Nephron progenitor cell (in vitro differentiated cells): ENCODE measurements at regions not wholly inside any gene's neighbourhood (a gene's known extent, or its start where the extent isn't known, plus 50 kb on each side); places are given as distances from the start of the nearest gene placed in this dataset.
"Not testable (repeated sequence)": the region's sequence is repeated elsewhere in the genome, so short reads cannot be mapped to it uniquely, and the experiment has no call there.

Source experiments
- DNase-seq: peaks from one replicate; pipeline ENCODE4 v3.0.0; 2021
- H3K27ac Mint-ChIP-seq: 2 replicates; pipeline ENCODE4 v1.8.0; 2021; ENCODE audit warnings: mild to moderate bottlenecking, moderate library complexity, mixed read lengths
- H3K27me3 Mint-ChIP-seq: 2 replicates; pipeline ENCODE4 v1.8.0; 2021; ENCODE audit warnings: mild to moderate bottlenecking, low read depth, mixed read lengths; ENCODE audit not compliant: poor library complexity
- H3K36me3 Mint-ChIP-seq: 2 replicates; pipeline ENCODE4 v1.8.0; 2021; ENCODE audit warnings: low read depth, mixed read lengths
- H3K4me1 Mint-ChIP-seq: 2 replicates; pipeline ENCODE4 v1.8.0; 2021; ENCODE audit warnings: mixed read lengths
- H3K4me3 Mint-ChIP-seq: 2 replicates; pipeline ENCODE4 v1.8.0; 2021; ENCODE audit warnings: mild to moderate bottlenecking, moderate library complexity, mixed read lengths
- H3K9me3 Mint-ChIP-seq: 2 replicates; pipeline ENCODE4 v1.8.0; 2021; ENCODE audit warnings: mild to moderate bottlenecking, moderate library complexity, mixed read lengths
- CTCF ChIP-seq: fragments of 200-600 bp; sonication (generic); IDR thresholded peaks from 2 replicates; pipeline ENCODE4 v1.5.0; 2021; ENCODE audit warnings: antibody characterized with exemption

DNA sequence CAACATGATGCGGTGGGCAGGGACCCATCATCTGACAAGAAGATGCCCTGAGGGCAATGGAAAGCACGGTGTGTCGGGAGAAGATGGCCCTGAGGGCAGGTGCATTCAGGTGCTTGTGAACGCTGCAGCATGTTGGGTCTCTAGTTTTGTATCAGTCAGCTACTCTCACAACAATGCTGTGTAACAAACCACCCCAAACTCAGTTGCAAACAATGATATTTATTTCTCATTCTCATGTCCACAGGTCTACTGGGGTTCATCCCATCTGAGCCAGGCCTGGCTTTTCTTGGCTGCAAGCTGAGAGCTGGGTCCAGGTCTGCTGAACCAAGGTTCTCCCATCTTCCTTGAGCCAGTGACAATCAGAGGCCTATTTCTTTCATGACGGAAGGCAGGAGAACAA lies 461.6 kb downstream of the PREX1 start:
- Mint-ChIP-seq H3K27me3 (peaks cover 15% of the 10 kb centered on the region), H3K4me3 (no peak overlapping the region), H3K36me3 (no peaks in the 10 kb centered on the region), H3K27ac (no peak overlapping the region), H3K9me3 (peaks cover 24% of the 10 kb centered on the region), H3K4me1 (peaks cover 63% of the 10 kb centered on the region)
- DNase-seq = no peak
- TF ChIP-seq CTCF = no peak

DNA sequence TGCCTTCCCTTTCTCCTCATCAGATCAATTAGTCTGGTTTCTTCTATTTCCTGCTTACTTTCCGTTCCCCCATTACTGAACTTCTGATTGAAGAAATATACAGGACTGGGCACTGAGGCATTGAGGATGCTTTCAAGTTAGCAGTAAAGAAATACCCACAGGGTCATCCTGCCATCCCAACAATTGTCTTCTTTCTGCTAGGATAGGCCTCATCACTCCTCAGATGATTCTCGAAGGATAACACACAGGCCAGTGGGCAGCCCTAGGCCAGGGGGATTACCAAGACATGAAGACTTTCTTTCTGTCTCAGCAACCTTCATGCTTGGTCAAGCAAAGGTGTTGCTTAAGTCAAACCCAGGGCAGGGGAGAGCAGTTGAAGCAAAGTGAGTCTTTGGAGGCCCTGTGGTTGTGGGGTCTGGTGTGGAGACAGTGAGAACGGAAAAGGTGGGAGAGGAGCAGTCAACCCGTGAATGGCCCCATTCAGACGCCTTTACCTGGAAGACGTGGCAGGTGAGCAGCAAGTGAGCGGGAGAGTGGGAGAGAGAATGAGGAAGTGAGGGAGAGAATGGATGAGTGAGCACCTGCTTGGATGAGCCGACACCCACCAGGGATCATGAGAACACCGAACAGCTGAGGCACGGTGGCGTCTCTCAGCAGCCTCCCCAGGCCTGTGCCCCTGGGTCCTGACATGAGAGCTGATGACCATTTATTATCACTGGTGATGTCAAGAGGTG lies 462.9 kb downstream of the PREX1 start:
- no peak for DNase-seq
- Mint-ChIP-seq H3K36me3 (no peaks in the 10 kb centered on the region), H3K4me1 (peaks cover 58% of the 10 kb centered on the region), H3K4me3 (no peak overlapping the region), H3K27me3 (peaks cover 20% of the 10 kb centered on the region), H3K9me3 (peaks cover 24% of the 10 kb centered on the region), H3K27ac (peak overlapping the region; percentile 14)
- TF ChIP-seq CTCF = no peak

- Mint-ChIP-seq H3K27ac (no peak overlapping the region), H3K36me3 (no peaks in the 10 kb centered on the region), H3K27me3 (peaks cover 20% of the 10 kb centered on the region), H3K4me3 (no peak overlapping the region), H3K4me1 (peaks cover 52% of the 10 kb centered on the region), H3K9me3 (peaks cover 24% of the 10 kb centered on the region)
- no peak for TF ChIP-seq CTCF
- DNase-seq = no peak
These were observed 463.7 kb downstream of the PREX1 start for GRCh38 chr20:48364055-48364454.

DNA sequence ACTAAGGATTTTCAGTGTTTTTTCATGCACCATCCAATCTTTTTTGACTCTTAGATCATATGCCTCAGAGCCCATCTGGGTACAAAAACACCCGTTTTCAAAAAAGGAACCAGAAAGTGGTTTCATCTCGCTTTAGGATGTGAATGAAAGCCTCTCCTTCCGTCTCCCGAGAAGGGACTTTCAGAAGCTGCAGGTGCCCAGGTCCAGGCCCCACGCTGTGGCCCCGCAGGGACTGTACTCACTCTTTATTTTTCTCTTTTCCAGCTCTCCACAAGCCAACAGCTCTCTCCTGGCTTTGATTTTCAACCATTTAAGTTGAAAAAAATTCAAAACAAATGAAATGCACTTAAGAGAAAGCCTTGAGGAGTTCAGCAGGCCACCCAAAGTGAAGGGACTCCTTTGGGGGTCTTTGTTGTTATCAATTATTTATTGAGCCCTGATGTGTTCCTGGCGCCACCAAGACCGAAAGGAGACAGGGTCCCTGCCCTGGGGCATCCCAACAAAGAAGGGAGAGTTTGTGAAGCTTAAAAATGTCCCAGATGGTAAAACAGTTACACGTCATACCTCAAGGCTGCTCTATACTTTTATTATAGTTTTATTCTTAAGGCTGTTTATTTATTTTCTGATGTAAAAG lies 467.3 kb downstream of the PREX1 start:
- no peak overlapping the region for H3K27ac Mint-ChIP-seq
- no peak overlapping the region for H3K4me3 Mint-ChIP-seq
- H3K27me3 Mint-ChIP-seq = peaks cover 25% of the 10 kb centered on the region
- H3K36me3 Mint-ChIP-seq = no peaks in the 10 kb centered on the region
- no peak for TF ChIP-seq CTCF
- no peak for DNase-seq
- H3K9me3 Mint-ChIP-seq = peaks cover 13% of the 10 kb centered on the region
- peaks cover 35% of the 10 kb centered on the region for H3K4me1 Mint-ChIP-seq

GRCh38 chr20:48359692-48360341 lies 468.0 kb downstream of the PREX1 start:
- Mint-ChIP-seq H3K27ac (no peak overlapping the region), H3K27me3 (peaks cover 22% of the 10 kb centered on the region), H3K4me3 (no peak overlapping the region), H3K36me3 (no peaks in the 10 kb centered on the region), H3K9me3 (peaks cover 13% of the 10 kb centered on the region), H3K4me1 (peaks cover 36% of the 10 kb centered on the region)
- no peak for TF ChIP-seq CTCF
- DNase-seq = no peak

DNA sequence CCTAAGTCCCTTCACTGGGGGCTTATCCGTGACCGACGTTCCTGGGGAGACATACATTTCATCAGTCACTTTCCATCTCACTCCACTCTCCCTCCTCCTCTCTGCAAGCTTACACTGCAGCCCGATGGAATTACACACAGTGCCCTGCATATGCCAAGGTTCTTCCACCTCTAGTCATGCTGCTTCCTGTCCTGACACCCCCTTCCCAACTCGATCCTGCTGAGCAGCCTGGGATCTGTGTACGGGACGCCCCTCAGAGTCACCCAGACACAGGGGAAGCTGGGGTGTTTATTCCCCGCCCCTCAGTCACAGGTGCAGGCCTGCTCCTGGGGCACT lies 468.8 kb downstream of the PREX1 start:
- Mint-ChIP-seq H3K9me3 (peaks cover 13% of the 10 kb centered on the region), H3K27me3 (peaks cover 20% of the 10 kb centered on the region), H3K4me1 (peaks cover 34% of the 10 kb centered on the region)
- not testable (repeated sequence) for DNase-seq, H3K36me3 Mint-ChIP-seq, H3K4me3 Mint-ChIP-seq, H3K27ac Mint-ChIP-seq
